SK-MEL-5 (cell line): ENCODE measurements at regions not wholly inside any gene's neighbourhood (a gene's known extent, or its start where the extent isn't known, plus 50 kb on each side); places are given as distances from the start of the nearest gene placed in this dataset.

Source experiments
- DNase-seq: peaks from one replicate; pipeline ENCODE4 v3.0.0-alpha.2; 2016; ENCODE audit warnings: low read depth, low spot score
- in situ Hi-C: cut with HindIII; loops from 2 replicates; pipeline ENCODE4 v1.10.0; 2016; ENCODE audit warnings: low sequenced_read_pairs, high pct_unique_total_duplicates, low pct_unique_long_range_greater_than_20kb

DNA sequence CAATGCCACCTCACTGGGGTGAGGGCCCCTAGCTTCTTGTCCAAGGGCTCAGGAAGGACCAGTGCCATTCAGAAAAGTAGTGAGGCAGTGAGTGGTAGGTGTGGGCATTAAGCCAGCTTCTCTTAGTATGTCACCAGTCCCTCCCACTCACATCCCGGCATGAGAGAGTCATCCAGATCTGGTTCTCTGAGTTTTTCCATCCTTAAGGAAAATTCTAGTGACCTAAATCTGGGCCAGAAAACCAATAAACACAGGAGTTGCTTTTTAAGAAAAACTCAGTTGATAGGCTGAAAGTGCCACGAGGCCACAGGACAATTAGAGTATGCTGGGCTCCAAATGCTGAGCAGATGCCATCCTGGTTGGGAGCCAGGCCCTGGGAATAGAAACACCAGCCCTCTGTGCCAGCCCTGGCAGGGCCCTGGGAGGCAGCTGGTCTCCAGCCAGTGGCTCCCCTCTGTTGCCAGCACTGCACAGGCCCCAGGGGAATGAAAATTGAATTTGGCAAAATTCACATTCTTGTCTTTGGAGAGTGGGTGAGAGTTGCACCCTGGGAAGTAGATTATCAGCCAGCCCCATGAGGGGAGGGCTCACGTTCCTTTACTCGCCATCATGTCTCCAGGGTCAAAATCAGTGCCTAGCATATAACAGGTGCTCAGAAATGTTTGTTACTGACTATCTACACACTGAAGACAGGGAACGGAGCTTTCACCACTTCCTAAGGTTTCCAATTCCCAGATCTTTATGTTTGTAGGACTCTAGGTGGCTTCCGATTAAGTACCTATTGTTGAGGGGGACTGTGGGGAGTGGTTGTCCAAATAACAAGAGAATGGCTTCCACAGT lies 52.8 kb downstream of the FAM43A start:
- no peak for DNase-seq
- in situ Hi-C loops, result no loop called here

DNA sequence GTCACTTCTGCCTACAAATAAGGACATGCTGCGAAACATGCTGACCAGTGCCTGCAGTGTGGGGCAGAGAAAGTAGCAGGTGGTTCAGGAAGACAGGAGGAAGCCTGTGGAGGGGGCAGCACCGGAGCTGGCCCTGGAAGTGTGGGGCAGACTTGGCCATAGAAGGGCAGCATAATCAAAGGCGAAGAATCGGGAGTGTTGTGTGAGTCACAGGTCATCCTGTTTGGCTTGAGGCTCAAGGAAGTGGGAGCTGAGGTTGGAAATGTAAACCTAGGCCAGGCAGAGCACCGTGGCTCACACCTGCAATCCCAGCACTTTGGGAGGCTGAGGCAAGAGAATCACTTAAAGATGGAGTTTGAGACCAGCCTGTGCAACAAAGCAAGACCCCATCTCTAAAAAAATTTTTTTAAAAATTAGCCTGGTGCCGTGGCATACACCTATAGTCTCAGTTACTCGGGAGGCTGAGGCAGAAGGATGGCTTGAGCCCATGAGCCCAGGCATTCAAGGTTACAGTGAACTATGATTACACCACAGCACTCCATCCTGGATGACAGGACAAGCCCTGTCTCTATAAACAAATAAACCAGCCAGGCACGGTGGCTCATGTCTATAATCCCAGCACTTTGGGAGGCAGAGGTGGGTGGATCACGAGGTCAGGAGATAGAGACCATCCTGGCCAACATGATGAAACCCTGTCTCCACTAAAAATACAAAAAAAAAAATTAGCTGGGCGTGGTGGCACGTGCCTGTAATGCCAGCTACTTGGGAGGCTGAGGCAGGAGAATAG lies 54.0 kb downstream of the FAM43A start:
- DNase-seq, result no peak
- in situ Hi-C loops, result no loop called here

DNA sequence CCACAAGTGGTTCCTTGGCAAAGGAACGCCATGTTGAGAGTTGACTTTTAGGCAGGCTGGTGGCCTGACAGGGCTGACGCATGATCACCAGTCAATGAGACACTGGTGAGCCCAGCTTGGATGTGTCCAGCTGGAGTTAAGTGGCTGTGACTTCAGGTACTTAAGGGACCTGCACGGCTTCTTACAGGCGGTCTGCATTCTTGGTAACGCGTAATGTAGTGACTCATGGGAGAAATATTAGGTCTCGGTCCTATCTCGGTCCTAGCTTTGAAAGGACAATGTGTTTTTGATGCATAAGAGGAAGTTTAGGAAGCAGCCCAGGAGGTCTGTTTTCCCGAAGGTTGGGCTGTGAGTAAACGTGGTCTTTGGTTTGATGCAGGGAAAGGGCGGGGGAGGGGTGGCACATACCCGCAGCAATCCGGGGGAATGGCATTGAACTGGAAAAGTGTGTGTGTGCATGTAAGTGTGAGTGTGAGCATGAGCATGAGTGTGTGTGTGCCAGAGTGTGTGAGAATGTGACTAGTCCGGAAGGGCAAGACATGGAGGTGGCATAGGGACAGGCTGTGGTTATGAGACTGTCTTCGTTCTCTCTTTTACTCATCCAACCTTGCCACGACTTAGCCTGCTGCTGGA lies 55.3 kb downstream of the FAM43A start:
- DNase-seq, result no peak
- in situ Hi-C loops, result no loop called here

DNA sequence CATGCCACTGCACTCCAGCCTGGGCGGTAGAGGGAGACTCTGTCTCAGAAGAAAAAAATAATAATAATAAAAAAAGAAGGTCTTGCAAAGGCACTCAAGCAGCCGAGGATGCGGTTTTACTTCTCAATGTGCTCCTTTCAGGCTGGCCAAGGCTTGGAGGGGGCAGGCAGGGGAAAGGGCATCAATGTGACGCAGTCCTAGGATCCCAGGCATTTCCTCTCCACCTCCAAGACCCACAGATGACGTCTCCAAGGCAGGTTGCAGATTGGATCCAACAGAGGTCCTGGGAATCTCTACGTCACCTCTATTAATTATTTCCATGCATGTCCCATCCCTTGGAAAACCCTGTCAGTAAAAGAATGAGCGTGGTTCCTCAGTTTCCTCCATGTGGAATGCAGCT lies 56.2 kb downstream of the FAM43A start:
- DNase-seq, result peak; percentile 73
- in situ Hi-C loops, result no loop called here

DNA sequence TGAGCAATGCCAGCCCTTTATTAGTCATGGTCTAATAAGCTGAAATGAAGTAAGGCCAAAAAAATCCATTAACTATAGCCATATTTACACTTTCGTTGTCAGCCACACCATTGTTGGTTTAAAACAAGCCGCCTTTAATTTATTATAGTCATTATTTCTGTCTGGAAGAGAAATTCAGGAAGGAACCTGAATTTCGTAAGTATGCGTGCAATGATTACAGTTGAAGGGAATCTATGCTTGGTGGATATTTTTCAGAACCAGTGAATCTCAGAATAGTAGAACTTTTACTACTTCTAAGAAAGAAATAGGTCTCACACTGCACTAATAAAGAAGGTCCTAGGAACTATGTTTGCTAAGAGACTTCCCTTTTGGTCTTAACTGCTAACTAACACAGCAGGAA lies 59.1 kb downstream of the FAM43A start:
- in situ Hi-C loops, result no loop called here

DNA sequence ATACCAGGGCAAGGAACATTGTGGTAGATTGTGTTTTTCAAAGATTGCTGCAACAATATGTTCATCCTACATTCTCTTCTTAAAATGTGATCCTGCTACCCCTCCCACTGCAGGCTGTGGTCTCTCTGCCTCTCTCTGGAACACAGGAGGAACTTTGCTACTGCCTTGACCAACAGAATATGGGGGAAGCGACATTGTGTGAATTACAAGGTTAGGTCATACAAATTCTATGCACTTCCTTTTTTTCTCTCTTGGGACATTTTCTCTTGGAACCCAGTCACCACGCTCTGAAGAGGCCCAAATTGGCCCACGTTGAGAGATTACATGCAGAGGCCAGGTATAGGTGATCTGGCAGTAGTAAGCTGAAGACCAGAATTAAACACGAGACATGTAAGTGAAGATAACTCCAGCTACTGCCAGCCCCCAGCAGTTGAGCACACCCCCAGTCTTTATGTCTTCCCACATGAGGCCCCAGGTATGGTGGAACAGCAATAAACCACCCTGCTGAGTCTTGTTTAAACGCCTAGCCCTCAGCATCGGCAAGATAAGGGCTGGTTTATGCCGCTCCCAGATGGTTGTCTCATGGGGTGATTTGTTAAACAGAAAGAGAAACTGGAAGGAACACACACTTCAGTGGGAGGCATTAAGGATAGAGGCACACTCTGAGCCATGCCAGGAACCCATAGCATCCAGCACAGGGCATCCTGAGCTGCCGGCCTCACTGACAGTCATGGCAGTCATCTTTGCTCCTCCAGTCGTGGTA lies 59.9 kb downstream of the FAM43A start:
- DNase-seq, result no peak
- in situ Hi-C loops, result no loop called here

More for the DNA sequence above, 59.1 kb downstream of the FAM43A start:
- no peak for DNase-seq

DNA sequence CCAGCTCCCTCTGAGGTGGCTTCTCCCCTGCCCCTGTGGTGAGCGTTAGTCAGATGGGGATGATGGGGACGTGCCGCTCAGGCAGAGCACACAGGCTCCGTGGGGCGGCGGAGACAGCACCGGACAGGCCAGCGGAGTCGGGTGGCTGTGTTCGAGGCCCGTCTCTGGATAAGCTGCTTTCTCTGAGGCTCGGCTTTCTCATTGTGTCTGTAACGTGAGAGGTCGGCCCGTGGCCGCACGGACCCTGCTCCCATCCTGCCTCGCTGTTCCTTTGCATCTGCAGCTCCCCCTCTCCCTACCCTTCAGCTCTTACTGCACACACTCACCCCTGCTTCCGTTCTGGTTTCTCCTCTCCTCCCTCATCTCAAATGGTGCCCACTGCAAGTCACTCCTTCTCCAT lies 62.5 kb downstream of the FAM43A start:
- in situ Hi-C loops, result no loop called here
- DNase-seq, result no peak

DNA sequence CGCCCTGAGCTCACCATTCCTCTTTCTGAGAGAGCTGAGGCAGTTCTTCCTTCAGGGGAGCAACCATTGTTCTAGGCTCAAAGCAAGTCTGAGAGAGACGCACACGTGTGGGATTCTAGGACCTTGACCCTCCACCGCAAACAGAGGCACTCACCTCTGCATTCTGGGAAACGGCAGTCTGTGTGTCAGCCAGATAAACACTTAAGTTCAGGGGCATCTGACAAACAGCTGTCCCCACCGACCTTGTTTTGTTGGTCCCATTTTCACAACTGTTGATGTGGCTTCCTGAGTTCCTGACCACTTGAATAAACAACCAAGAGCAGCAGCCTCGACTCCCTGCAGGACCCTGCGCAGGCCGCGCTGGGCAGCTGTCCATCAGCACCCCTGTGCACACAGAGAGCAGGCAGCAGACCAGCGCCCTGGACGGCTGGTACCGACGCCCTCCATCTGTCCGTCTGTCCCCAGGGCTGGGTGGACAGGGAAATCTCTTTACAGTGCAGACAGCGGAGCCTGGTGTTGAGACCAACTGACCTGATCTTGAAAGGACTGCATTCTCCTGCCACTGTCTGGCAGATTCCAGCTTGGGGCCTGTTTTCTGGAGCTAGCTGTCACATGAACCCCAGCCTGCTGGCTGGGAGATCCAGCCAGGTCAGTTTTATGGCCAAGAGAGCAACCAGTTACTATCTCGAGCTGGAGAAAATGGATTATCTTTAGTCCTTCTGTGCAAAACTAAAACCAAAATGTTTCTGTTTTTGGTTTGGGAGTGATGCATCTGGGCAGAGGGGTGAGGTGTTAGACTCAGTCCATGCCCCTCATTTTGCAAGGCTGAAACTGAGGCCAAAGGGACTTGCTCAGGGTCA lies 64.2 kb downstream of the FAM43A start:
- DNase-seq, result no peak
- in situ Hi-C loops, result no loop called here

DNA sequence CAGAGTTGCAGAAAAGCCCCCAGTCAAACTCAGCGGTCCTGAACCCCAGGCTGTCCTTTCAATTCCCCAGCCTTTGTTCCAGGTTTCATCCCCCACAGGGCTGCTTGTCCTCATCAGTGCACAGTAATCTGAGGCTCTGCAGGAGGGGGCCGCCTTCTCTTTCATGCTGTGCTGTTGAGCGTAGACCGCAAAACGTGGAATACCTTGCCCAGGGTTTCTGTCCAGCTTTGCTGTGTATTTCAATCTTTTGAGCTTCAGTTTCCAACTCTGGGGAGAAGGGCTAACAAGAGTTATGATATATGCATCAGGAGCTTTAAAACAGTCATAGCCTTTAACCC lies 64.8 kb downstream of the FAM43A start:
- in situ Hi-C loops, result no loop called here
- no peak for DNase-seq

DNA sequence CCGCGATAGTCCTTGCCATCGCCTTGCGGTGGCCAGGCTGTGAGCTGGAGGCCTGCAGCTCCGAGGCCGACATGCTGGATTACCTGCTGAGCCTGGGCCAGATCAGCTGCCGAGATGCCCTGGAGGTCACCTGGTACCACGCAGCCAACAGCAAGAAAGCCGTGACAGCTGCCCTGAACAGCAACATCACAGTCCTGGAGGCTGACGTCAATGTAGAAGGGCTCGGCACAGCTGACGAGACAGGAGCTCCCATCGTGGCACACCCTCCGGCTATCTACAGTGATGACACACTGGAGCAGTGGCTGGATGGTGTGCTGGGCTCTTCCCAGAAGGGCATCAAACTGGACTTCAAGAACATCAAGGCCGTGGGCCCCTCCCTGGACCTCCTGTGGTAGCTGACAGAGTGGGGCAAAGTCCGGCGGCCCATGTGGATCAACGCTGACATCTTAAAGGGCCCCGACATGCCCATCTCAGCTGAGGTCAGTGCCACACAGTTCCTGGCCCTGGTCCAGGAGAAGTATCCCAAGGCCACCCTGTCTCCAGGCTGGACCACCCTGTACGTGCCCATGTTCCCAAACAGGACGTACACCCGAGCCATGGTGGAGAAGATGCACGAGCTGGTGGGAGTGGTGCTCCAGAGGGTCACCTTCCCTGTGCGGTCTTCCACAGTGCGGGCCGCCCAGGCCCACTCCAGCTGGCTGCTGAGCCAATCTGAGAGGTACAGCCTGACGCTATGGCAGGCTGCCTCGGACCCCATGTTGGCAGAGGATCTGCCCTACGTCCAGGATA lies 70.2 kb downstream of the FAM43A start:
- in situ Hi-C loops, result no loop called here
- no peak for DNase-seq

DNA sequence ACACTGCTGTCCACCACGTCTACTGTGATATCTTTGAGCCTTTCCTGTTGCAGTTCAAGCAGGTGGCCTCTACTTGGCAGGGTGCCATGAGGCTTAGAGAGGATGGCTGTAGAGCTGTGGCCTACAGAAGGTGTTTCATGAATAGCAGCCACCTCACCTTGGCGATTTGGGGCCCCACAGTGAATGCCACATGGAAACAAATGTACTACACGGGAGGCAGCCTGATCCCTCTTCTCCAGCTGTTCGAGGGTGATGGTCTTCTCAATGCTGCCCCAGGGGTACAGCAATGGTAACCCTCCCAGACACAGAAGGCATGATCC lies 70.7 kb downstream of the FAM43A start:
- in situ Hi-C loops, result no loop called here
- DNase-seq, result no peak

DNA sequence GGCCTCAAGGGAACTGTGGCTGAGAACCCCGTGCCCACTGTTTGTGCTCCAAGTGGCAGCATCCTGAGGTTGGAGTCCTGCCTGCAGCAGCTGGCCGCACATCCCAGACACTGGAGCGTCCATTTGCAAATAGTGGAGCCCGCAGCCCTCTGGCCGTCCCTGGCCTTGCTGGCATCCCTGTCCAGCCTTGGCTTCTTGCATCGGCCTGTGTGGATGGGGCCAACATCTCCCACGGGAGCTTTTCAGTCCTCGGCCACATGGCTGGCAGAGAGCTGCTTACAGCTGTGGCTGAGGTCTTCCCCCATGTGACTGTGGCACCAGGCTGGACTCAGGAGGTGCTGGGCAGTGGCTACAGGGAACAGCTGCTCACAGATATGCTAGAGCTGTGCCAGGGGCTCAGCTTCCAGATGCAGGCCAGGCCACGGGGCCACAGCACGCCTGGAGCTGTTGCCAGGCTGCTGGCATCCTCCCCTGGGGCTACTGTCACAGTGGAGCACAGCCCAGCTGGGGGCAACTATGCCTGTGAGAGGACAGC lies 71.2 kb downstream of the FAM43A start:
- DNase-seq, result no peak
- in situ Hi-C loops, result no loop called here

DNA sequence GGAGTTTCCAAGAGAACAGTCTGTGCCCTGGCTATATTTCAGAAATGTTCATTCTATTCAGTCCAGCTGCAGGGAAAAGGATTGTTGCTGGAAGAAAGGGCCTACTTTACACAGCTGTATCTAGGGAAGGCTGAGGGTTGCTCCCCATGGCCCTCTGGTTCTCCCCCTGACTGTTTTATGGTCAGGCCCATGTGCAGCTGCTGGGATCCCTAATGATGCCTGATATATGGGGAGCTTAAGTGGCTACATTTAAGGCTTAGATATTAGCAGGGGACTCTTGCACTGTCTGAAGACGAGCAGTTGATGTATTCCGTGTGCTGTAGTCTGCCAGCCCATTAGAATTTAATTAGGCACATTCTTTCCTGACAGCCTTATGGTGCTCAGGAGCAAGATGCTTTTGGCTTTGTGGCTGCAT lies 72.0 kb downstream of the FAM43A start:
- in situ Hi-C loops, result no loop called here
- no peak for DNase-seq

DNA sequence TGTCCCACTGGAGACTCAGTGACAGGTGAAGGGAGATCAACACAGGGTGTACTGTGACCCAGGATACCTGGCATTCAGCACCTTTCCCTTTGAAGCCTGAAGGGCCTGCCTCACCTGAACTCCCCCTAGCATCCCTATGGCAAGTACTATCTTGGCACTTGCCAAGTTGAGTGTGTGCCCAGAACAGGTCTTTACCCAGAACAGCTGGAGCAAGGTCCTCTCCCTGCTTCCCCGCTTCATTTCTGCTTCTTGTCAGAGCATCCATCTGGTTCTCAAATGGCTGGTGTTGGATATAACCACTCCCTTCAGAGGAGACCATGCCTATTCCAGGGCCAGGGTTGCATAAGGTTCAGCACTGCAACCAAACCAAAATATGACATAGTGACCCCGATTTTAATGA lies 73.0 kb downstream of the FAM43A start:
- in situ Hi-C loops, result no loop called here
- DNase-seq, result no peak

DNA sequence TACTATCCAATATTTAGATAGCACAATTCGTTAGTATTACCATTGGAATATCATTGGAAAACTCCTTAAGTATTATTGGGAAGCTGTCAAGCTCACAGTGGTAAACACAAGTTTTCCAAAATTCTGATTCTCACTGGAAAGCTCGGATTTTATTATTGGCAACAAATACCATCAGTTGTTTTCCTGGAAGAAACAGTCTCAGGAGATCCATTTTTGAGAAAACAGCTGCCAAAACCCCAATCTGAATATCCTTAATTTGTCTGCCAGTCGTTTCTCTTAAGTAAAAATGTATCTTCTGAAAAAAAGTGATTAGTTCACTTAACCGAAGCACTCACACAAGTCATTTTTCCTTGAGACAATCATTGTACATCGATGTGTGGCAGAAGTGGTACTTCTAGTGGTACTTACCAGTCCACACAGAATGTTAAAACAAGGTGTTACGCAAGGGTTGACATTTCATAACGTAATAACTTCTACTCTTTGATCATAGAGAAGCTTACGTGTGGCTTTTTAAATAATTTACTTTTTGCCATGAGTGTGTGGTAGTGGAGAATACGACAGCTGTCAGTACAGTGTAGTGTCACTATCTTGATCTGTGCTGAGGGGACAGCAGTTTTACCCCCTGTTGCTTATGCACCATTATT lies 74.9 kb downstream of the FAM43A start:
- no peak for DNase-seq
- in situ Hi-C loops, result no loop called here

DNA sequence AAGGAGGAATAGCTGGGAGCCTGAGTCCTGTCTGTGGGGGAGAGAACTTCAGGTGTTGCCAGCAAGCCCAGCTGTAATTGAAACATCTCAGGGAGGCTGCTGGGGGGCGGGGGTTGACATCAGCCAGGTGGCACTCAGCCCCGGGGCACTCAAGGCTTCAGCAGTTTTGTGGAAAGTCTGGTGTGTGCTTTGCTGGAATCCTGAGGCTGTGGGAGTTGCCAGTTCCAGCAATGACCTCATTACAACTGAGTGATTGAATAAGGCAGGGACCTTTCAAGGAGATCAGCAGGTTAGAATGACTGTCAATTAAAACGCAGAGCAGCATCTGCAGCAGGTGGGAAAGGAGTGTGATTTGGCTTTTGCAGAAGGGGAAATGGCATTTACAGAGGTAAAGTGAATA lies 75.7 kb downstream of the FAM43A start:
- in situ Hi-C loops, result no loop called here
- no peak for DNase-seq
